Iris pigment epithelial cell (primary cell): ENCODE measurements at regions not wholly inside any gene's neighbourhood (a gene's known extent, or its start where the extent isn't known, plus 50 kb on each side); places are given as distances from the start of the nearest gene placed in this dataset.
"Not testable (repeated sequence)": the region's sequence is repeated elsewhere in the genome, so short reads cannot be mapped to it uniquely, and the experiment has no call there.

ENCODE experiments used
- DNase-seq: peaks from one replicate; pipeline ENCODE4 v3.0.0-alpha.2; 2011; ENCODE audit warnings: low read depth

DNA sequence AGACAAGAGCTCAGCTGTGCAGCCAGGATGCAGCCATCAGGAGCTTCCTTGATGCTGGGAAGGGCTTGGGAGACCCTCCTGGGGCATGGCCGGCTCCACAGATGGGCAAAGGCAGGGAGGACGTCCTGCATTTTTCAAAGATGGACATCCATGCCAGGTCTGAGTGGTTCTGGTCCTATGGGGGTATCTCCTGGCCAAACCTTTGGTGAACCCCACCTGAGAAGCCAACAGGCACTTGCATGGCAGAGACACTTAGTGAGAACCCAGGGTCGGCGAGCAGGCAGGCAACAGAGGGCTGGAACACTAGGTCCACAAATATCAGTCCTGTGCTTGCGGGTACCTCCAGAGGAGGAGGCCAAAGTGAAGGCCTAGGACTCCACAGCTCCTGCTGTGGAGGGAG is 70.0 kb downstream of the KCTD15 start:
- no peak for DNase-seq

DNA sequence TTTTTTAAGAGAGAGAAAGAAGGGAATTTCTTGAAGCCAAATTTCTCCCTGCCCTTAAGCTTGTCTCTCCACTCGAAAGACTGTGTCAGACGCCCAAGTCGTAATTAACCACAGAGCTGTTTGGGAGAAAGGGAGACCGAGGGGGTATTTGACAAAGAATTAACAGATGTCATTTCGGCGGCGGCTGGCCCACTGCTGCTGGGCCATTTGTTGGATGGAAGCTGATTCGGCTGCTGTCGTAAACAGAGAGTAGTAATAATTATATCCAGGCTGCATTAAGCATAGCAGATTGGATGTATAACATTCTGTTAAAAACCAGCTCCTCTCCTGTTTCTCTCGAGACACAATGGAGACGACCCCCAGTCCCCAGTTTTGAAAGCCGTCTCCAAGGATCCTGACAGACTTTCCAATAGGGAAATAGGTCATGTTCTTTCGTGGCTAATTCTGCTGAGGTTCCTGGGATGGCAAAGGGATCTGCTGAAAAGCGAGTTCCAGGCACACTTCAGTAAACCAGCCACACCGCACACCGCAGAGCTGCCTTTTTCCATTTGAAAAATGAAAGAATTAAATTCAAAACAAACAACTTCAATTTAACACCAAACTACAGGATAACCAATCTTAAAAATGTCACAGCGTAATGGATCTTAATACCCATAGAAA is 71.5 kb downstream of the KCTD15 start:
- no peak for DNase-seq

DNA sequence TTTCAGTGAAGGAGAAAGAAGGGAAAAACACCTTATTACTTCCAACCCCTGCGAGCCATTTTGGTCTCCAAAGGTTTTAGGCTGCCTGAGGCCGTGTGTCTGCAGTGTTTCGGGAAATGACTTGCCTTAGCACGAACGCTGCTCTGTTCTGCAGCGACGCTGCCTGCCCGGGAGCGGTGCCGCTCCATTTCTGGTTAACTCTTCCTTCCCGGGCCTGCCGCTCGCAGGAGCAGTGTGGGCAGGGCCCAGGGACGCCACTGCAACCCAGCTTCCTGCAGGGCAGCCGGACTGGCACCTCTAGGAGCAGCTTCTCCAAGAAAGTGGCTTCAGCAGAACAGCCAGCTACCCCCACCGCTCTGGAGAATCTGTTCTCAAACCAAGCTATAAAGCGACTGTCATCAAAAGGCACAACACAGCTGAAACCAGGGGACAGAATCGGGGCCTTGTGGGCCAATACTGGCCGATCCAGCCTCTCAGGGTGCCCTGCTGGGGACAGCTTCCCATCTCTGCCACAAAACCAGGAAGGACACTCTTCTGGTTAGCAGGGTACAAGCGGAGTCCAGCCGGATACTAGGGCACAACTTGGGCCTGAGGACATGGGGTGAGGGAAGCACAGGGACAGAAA is 72.2 kb downstream of the KCTD15 start:
- no peak for DNase-seq

DNA sequence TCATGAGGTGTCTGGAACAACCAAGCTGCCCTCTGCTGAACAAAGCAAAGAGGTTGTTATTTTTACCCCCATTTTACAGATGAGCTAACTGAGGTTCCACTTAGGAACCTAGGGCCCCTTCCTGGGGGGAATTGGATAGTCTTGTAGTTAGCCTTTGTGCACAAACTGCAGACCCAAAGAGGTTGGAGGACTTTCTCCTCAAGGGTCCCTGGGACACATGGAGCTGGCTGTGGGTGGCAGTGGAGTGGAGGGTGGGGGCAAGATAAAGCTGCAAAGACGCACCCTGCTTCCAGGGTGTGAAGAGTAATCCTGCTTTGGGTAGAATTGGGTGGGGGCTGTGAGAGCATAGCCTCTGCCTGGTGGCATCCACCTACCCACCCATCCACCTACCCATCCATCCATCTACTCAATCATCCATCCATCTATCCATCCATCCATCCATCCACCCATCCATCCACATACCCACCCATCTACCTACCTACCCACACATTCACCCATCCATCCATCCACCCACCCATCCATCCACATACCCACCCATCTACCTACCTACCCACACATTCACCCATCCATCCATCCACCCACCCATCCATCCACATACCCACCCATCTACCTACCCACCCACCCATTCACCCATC is 73.7 kb downstream of the KCTD15 start:
- not testable (repeated sequence) for DNase-seq

GRCh38 chr19:33871605-33872004 is 74.9 kb downstream of the KCTD15 start:
- DNase-seq = no peak

DNA sequence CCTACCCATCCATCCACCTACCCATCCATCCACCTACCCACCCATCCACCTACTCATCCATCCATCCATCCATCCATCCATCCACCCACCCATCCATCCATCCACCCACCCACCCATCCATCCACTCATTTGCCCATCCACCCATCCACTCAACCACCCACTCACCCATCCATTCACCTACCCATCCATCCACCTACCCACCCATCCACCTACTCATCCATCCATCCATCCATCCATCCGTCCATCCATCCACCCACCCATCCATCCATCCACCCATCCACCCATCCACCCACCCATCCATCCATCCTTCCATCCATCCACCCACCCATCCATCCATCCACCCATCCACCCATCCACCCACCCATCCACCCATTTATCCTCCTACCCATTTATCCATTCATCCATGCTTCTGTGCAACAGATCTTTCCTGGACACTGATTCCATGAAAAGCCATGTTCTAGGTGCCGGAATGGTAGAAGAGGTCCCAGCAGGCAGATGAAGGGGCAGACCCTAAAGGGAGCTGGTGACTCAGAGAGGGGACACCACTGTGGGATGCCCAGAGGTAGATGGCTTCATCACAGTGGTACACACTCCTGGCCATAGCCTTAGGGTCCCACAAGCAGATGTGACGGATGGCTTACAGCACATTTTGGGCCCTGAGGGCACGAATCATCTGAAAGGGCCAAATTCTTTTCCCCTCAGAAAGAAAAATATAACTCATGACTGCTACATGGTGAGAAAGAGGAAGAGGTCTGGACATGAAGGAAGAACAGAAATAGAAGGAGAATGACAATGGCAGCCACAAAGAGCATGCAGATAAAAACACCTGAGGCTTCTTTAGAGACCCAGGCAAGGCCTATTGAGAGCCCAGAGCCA is 76.0 kb downstream of the KCTD15 start:
- DNase-seq = no peak

DNA sequence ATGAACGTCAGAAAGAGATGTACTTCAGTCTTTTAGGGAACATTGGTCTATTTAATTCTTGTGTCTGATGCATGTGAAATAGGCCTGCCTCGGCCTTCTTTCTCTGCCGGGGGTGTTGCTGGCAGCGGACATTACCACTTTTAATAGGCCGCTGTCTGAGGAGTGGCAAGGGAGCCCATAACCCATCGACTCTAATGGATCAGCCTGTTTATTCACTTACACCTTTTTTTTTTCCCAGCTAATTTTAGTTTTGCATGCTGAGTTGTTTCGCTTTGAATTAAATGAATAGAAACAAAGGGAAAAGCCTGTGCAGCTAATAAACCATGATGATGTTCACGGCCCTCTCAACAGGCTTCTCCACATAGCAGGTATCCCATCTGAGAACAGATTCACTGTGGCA is 78.4 kb downstream of the KCTD15 start:
- no peak for DNase-seq

GRCh38 chr19:33876192-33876591 is 79.5 kb downstream of the KCTD15 start:
- DNase-seq = no peak

DNA sequence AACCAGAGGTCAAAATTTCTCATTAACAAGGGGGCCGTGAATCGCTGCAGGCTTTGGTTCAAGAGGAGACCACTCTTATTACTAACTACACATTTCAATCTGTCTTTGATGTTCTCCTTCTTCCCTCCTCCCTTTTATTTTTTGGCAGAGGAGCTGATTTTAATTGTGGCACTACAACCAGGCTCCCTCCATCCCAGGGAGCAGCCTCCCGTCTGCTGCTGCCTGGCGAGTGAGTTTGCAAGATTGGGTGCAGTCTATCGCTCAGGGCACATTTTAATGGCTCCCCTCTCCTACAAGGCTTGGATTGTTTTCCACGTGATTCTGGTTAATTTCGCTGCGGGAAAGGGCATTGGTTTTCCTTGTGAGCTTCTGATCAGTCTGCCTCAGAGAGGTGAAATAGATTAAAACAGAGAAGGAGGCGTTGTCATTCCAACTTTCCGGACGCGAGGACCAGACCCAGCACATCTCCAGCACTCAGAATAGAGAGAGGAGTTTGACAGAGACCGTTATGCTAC is 81.4 kb downstream of the KCTD15 start:
- DNase-seq = no peak

DNA sequence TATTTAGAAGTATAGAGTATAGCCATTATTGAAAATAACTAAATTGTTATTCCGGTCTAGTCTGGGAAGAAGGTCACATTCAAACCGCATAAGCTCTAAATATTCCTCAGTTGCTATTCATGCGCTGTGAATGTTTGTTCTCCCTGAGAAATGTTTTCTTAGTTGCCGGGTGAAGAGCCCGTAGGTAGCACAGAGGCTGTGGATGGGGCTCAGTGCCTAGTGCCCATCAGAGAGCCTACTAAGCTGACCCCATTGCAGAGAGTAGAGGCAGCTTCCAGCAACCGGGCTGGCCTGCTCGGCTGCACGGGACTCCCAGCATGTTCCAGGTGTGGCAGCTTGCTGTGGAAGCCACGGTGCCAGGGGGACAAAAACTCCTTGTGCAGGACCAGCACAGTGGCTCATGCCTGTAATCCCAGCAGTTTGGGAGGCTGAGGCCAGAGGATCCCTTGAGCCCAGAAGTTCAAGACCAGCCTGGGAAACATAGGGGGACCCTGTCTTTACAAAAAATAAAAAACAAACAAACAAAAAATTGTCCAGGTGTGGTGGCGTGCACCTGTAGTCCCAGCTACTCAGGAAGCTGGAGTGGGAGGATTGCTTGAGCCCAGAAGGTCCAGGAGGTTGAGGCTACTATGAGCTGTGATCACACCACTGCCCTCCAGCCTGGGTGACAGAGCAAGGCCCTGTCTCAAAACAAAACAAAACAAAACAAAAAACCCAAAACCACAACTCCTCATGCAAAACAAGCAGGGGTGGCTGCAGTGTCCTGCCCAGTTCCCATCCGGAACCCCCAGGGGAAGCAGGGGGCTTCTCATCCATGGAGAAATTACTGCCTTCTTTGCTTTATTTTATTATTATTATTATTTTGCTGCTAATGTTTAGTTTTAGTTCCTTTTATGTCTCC is 82.5 kb downstream of the KCTD15 start:
- no peak for DNase-seq

DNA sequence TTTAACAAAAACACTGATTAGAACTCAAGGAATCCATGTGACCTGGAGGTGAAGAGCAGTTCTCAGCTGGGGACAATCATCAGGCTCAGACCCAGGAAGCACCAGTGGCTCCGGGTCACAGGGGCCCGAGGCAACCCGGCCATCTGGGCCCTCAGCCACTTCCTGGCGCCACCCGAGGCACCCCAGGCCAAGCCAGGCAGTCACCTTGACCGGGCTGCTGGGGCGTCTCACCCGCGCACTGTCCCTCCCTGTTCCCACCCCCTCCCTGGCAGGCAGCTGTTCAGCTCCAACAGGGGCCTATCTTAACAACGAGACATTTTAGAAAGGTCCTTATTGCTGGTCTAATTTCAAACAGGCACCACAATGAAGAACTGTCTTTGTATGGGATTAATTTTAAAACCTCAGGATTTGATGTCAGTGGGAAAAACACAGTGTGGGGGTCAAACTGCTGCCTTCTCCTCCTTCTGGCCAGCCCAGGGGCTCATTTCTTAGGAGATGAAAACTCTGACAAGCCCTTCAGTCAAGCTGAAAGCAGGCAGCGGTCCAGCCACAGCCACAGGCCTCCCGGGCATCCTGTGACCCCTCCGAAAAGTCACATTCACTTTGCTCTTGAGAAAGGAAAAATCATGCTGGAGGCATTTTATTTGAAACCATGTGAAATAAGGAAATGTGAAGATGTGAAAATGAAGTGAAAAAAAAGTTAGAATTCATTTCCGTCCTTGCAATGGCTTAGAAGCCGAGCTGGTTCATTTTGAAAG is 83.3 kb downstream of the KCTD15 start:
- DNase-seq = no peak

- no peak for DNase-seq
Measured at GRCh38 chr19:33883859-33884519, 87.3 kb downstream of the KCTD15 start.

DNA sequence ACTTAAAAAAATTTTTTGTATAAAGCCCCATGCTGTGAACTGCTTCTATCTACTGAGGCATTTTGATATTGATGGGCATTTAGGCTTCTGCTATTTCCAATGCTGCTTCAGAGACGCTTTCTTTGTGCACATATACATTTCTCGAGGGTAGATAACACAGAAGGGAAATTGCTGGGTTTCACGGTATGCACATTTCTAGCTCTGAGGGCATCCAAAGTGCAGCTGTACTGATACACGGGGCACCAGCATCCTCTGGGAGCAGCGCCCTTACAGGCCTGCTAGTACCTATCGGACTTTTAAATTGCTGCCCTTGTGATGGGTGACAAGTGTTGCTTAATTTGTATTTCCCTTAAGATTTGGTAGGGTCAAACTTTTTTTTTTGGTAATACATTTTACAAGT is 88.6 kb downstream of the KCTD15 start:
- DNase-seq = no peak

- DNase-seq = no peak
Measured at GRCh38 chr19:33887891-33888290, 91.2 kb downstream of the KCTD15 start.

GRCh38 chr19:33888665-33889064 is 92.0 kb downstream of the KCTD15 start:
- DNase-seq = no peak

GRCh38 chr19:33890569-33890968 is 93.9 kb downstream of the KCTD15 start:
- no peak for DNase-seq

DNA sequence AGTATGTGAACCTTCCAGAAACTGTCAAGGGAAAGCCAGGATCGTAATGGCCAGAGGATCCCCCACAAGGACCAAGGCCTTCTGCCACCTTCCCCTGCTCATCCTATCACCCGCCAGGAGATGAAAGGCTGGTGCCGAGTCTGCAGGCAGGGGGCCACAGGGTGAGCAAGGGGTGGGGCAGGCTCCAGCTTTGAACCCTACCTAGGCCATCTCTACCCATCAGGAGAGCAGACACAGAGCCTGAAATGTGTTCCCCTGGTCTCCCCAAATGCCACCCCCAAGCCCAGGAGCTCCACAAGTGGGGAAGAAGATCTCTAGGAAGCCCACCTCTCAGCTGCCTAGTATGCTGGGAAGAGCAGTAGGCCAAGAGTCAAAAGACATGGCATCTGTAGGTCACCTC is 95.1 kb downstream of the KCTD15 start:
- DNase-seq = no peak

DNA sequence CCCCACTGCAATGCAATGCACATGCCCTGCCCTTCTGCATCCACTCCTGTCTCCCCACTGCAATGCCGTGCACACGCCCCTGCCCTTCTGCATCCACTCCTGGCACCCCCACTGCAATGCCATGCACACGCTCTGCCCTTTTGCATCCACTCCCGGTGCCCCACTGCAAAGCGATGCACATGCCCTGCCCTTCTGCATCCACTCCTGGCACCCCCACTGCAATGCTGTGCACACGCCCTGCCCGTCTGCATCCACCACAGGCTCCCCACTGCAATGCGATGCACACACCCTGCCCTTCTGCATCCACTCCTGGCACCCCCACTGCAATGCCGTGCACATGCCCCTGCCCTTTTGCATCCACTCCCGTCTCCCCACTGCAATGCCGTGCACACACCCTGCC is 98.1 kb downstream of the KCTD15 start:
- DNase-seq = no peak

- DNase-seq = no peak
Measured at GRCh38 chr19:33895366-33895765, 98.7 kb downstream of the KCTD15 start.

DNA sequence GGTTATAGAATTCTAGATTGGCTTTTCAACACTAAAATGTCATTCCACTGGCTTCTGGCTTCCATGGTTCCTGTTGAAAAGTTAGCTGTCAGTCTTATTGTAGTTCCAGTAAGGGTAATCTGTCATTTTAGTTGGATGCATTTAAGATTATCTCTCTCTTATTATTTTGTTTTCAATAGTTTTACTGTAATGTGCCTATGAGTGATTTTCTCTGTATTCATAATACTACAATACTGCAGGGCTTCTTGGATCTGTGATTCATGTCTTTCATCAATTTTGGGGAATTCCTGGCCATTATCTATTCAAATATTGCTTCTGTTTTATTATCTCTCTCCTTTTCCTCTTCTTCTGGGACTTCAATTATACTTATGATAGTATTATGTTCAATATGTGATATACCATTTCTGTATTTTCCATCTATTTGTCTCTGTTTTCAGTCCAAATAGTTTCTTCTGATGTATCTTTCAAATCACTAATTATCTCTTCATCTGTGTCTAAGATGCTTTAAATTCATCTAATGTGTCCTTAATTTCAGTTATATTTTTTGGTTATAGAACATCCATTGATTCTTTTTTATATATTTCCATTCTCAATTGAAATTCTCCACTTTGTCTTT is 101.5 kb downstream of the KCTD15 start:
- DNase-seq = no peak
